ENCODE measurements at regions not wholly inside any gene's neighbourhood (a gene's known extent, or its start where the extent isn't known, plus 50 kb on each side); places are given as distances from the start of the nearest gene placed in this dataset.

- TF ChIP-seq, protein P1, sequence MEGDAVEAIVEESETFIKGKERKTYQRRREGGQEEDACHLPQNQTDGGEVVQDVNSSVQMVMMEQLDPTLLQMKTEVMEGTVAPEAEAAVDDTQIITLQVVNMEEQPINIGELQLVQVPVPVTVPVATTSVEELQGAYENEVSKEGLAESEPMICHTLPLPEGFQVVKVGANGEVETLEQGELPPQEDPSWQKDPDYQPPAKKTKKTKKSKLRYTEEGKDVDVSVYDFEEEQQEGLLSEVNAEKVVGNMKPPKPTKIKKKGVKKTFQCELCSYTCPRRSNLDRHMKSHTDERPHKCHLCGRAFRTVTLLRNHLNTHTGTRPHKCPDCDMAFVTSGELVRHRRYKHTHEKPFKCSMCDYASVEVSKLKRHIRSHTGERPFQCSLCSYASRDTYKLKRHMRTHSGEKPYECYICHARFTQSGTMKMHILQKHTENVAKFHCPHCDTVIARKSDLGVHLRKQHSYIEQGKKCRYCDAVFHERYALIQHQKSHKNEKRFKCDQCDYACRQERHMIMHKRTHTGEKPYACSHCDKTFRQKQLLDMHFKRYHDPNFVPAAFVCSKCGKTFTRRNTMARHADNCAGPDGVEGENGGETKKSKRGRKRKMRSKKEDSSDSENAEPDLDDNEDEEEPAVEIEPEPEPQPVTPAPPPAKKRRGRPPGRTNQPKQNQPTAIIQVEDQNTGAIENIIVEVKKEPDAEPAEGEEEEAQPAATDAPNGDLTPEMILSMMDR (IDR thresholded peaks at IDR 0.05; ENCODE audit: low read depth, low read length, missing control alignments), result peak; percentile 35
- peak overlapping the region; percentile 78 for H3K4me3 ChIP-seq (ENCODE audit: low read depth, low read length)
- no peaks in the 10 kb centered on the region for H3K27me3 ChIP-seq (replicated peaks)
- no peak overlapping the region for H3K27ac ChIP-seq
- peak; percentile 5 for DNase-seq
- no peaks in the 10 kb centered on the region for H3K36me3 ChIP-seq (replicated peaks)
- in situ Hi-C loops (cut with HindIII; ENCODE audit: low pct_ligation_motif_present, low sequenced_read_pairs), result no loop called here
Observed at GRCh38 chr13:33349288-33349985, 63.9 kb upstream of the STARD13 start.

DNA sequence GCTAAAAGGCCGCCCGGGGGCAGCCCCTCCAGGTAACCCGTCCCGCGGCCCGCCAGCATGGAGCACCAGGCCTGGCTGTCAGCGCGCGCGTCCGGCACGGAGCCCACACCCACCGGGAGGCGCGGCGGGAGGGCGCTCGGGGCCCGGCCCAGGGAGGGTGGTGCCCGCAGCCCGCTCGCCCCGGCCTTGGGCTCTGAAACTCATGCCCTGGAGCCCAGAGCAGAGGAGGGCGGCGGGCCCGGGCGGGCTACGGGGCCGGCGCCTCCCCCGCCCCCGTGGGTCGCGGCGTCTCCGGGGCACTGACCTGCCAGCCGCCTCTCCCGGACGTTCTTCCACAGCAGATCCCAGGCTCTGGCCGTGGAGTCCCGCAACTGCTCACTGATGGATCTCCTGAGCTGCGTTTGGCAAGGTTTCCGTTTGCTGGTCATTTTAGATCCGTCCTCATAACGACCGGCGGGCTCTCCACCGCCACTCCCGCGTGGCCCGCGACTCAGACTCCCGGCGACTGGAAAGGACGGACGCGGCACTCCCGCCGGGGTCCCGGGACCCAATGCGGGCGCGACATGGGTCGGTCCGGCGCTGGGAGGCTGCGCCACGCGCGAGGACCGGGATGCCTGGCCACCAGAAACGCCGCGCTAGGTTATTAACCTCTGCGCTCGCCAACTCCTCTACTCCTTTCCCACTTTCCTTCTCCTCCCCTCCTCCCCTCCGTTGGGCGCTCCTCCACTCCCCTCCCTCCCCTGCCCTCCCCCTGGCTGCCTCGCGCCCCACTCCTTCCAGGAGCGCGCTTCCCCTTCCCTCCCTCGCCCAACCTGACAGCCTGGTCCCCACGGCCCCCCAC lies 64.7 kb upstream of the STARD13 start:
- peak; percentile 23 for DNase-seq
- TF ChIP-seq, protein P1 (IDR thresholded peaks at IDR 0.05; ENCODE audit: low read depth, low read length, missing control alignments), result no peak
- Histone ChIP-seq H3K27me3 (replicated peaks) (no peaks in the 10 kb centered on the region), H3K4me3 (ENCODE audit: low read depth, low read length) (peak overlapping the region; percentile 78), H3K36me3 (replicated peaks) (no peaks in the 10 kb centered on the region), H3K27ac (peak overlapping the region; percentile 34)
- in situ Hi-C loops (cut with HindIII; ENCODE audit: low pct_ligation_motif_present, low sequenced_read_pairs), result no loop called here

- TF ChIP-seq, protein P1 (IDR thresholded peaks at IDR 0.05; ENCODE audit: low read depth, low read length, missing control alignments), result peak; percentile 40
- Histone ChIP-seq H3K27ac (no peak overlapping the region), H3K4me3 (ENCODE audit: low read depth, low read length) (peak overlapping the region; percentile 78), H3K27me3 (replicated peaks) (no peaks in the 10 kb centered on the region), H3K36me3 (replicated peaks) (no peaks in the 10 kb centered on the region)
- in situ Hi-C loops (cut with HindIII; ENCODE audit: low pct_ligation_motif_present, low sequenced_read_pairs), result no loop called here
- DNase-seq, result peak; percentile 62
Observed at GRCh38 chr13:33351319-33351718, 65.8 kb upstream of the STARD13 start.

DNA sequence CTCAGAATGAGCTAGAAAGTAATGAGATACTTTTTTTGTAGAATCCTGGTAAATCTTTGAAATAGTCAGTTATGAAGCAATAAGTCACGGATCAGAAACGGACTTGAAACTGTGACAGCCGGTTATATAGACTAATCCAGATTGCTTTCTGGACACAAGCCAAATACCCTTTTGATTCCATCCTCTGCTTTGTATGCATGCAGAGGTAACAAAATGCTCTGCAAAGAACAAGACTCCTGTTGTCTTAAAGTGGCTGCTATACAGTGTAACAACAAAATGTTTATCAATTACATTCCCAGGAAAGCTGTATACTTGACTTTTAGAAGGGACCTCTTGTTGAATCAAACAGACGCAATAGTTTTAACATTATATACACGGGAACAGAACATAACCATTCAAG lies 66.5 kb upstream of the STARD13 start:
- Histone ChIP-seq H3K36me3 (replicated peaks) (no peaks in the 10 kb centered on the region), H3K27me3 (replicated peaks) (no peaks in the 10 kb centered on the region), H3K4me3 (ENCODE audit: low read depth, low read length) (no peak overlapping the region), H3K27ac (no peak overlapping the region)
- DNase-seq, result no peak
- in situ Hi-C loops (cut with HindIII; ENCODE audit: low pct_ligation_motif_present, low sequenced_read_pairs), result no loop called here
- TF ChIP-seq, protein P1 (IDR thresholded peaks at IDR 0.05; ENCODE audit: low read depth, low read length, missing control alignments), result no peak

DNA sequence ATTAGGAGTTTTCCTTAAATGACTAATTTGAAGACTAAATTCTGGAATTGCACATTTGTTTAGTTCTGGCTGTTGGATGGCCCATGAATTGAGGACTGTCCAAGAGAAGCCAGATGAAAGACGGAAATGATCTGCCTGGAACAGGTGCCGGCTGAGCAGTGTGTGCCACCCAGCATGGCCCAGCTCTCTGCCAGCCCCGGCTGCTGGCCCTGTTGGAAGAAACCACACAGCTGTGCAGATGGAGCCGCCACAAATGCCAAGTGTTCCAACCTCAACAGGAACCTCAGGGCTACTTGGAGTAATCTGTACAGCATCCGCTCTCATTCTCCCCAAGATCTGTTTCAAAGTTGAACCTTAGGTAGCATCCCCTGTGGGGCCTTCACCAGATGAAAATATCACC lies 67.0 kb upstream of the STARD13 start:
- no peak overlapping the region for H3K4me3 ChIP-seq (ENCODE audit: low read depth, low read length)
- in situ Hi-C loops (cut with HindIII; ENCODE audit: low pct_ligation_motif_present, low sequenced_read_pairs), result no loop called here
- TF ChIP-seq, protein P1 (IDR thresholded peaks at IDR 0.05; ENCODE audit: low read depth, low read length, missing control alignments), result no peak

More for the DNA sequence above, 67.0 kb upstream of the STARD13 start:
- Histone ChIP-seq H3K36me3 (replicated peaks) (no peaks in the 10 kb centered on the region), H3K27me3 (replicated peaks) (no peaks in the 10 kb centered on the region), H3K27ac (no peak overlapping the region)
- no peak for DNase-seq
